AG10803 (cell line): ENCODE measurements at regions not wholly inside any gene's neighbourhood (a gene's known extent, or its start where the extent isn't known, plus 50 kb on each side); places are given as distances from the start of the nearest gene placed in this dataset.

Experiments
- DNase-seq: peaks from one replicate; pipeline ENCODE4 v3.0.0; 2010; ENCODE audit warnings: low read depth
- H3K4me3 ChIP-seq: 2 replicates; pipeline ENCODE4 v1.5.1; 2011; ENCODE audit warnings: mild to moderate bottlenecking, low read length, control low read depth
- CTCF ChIP-seq: conservative IDR thresholded peaks from 2 replicates; pipeline ENCODE4 v1.5.1; 2011; ENCODE audit warnings: mild to moderate bottlenecking, low read length, control low read depth, inconsistent platforms

GRCh38 chr1:201636510-201636971 lies 97.6 kb downstream of the NAV1 start:
- no peak for TF ChIP-seq CTCF
- DNase-seq: peak; percentile 67
- no peak overlapping the region for H3K4me3 ChIP-seq

GRCh38 chr1:201637282-201638079 lies 98.6 kb downstream of the NAV1 start:
- no peak for TF ChIP-seq CTCF
- DNase-seq: peak; percentile 91
- H3K4me3 ChIP-seq: no peak overlapping the region

DNA sequence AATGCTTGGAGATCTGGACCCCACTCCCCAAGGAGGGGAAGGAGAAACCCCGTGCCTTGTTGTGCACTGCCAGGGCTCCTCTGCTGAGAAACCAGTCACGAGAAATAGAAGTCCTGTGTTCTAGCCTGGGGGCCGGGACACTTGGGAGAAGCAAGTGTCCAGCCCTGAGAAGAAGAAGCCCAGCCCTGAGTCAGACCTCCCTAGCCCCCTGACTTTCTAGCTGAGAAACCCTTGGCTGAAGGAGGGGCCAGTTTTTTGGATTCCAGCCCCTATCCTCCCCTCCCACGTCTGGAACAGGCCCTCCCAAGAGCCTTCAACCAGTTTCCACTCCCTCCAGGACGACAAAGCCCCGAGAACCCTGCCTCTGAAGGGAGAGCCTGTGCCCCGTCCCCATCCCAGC lies 100.5 kb downstream of the NAV1 start:
- no peak for TF ChIP-seq CTCF
- no peak overlapping the region for H3K4me3 ChIP-seq
- DNase-seq: no peak

GRCh38 chr1:201639826-201640225 lies 100.9 kb downstream of the NAV1 start:
- H3K4me3 ChIP-seq: no peak overlapping the region
- no peak for TF ChIP-seq CTCF
- no peak for DNase-seq

- H3K4me3 ChIP-seq: no peak overlapping the region
- no peak for TF ChIP-seq CTCF
- DNase-seq: peak; percentile 98
Observed at GRCh38 chr1:201640624-201641023, 101.7 kb downstream of the NAV1 start.

- no peak overlapping the region for H3K4me3 ChIP-seq
- DNase-seq: no peak
- TF ChIP-seq CTCF: no peak
Observed at GRCh38 chr1:201641524-201642253, 102.8 kb downstream of the NAV1 start.

GRCh38 chr1:201643835-201644104 lies 104.8 kb downstream of the NAV1 start:
- H3K4me3 ChIP-seq: no peak overlapping the region
- no peak for DNase-seq
- no peak for TF ChIP-seq CTCF
